H9 (cell line): ENCODE measurements at regions not wholly inside any gene's neighbourhood (a gene's known extent, or its start where the extent isn't known, plus 50 kb on each side); places are given as distances from the start of the nearest gene placed in this dataset.

Source experiments
- DNase-seq: peaks from one replicate; pipeline ENCODE4 v3.0.0-alpha.2; 2017
- H2AFZ ChIP-seq: one replicate; pipeline ENCODE4 v1.6.1; 2013; ENCODE audit warnings: mild to moderate bottlenecking, low read length, control low read depth, moderate library complexity
- H2AK5ac ChIP-seq: 2 replicates; pipeline ENCODE4 v1.6.1; 2013; ENCODE audit warnings: low read length, control low read depth, mixed read lengths; ENCODE audit not compliant: insufficient read length
- H2BK120ac ChIP-seq: one replicate; pipeline ENCODE4 v1.6.1; 2013; ENCODE audit warnings: low read depth, mild to moderate bottlenecking, low read length, control low read depth, inconsistent platforms; ENCODE audit not compliant: poor library complexity, severe bottlenecking
- H2BK12ac ChIP-seq: 2 replicates; pipeline ENCODE4 v1.6.1; 2013; ENCODE audit warnings: low read length, control low read depth, mixed read lengths, low read depth; ENCODE audit not compliant: insufficient read length
- H2BK15ac ChIP-seq: 2 replicates; pipeline ENCODE4 v1.6.1; 2013; ENCODE audit warnings: low read depth, low read length, control low read depth
- H2BK20ac ChIP-seq: one replicate; pipeline ENCODE4 v1.6.1; 2013; ENCODE audit warnings: low read depth, mild to moderate bottlenecking, low read length, control low read depth, inconsistent platforms; ENCODE audit not compliant: poor library complexity, severe bottlenecking
- H2BK5ac ChIP-seq: 2 replicates; pipeline ENCODE4 v1.6.1; 2013; ENCODE audit warnings: low read length, control low read depth, mixed read lengths; ENCODE audit not compliant: insufficient read length
- H3K14ac ChIP-seq: 2 replicates; pipeline ENCODE4 v1.6.1; 2013; ENCODE audit warnings: low read length, control low read depth; ENCODE audit not compliant: insufficient read depth
- H3K18ac ChIP-seq: 2 replicates; pipeline ENCODE4 v1.6.1; 2013; ENCODE audit warnings: low read depth, mild to moderate bottlenecking, mixed read lengths, low read length, control low read depth; ENCODE audit not compliant: insufficient read length
- H3K23ac ChIP-seq: 2 replicates; pipeline ENCODE4 v1.6.1; 2013; ENCODE audit warnings: low read length, control low read depth, mixed read lengths, low read depth; ENCODE audit not compliant: insufficient read length
- H3K23me2 ChIP-seq: 2 replicates; pipeline ENCODE4 v1.6.1; 2013; ENCODE audit warnings: low read depth, mild to moderate bottlenecking, mixed read lengths, low read length, control low read depth; ENCODE audit not compliant: insufficient read length, poor library complexity, severe bottlenecking
- H3K27ac ChIP-seq: 2 replicates; pipeline ENCODE4 v1.5.1; 2013; ENCODE audit warnings: low read length, control low read depth, mixed read lengths, low read depth; ENCODE audit not compliant: insufficient read length
- H3K27me3 ChIP-seq: 2 replicates; pipeline ENCODE4 v1.6.1; 2013; ENCODE audit warnings: low read length, control low read depth, inconsistent platforms; ENCODE audit not compliant: insufficient read depth
- H3K4ac ChIP-seq: 2 replicates; pipeline ENCODE4 v1.6.1; 2013; ENCODE audit warnings: low read depth, mild to moderate bottlenecking, control low read depth, inconsistent platforms, low read length, moderate library complexity
- H3K4me1 ChIP-seq: 2 replicates; pipeline ENCODE4 v1.6.1; 2013; ENCODE audit warnings: low read length, control low read depth, inconsistent platforms; ENCODE audit not compliant: insufficient read depth
- H3K4me2 ChIP-seq: 2 replicates; pipeline ENCODE4 v1.6.1; 2013; ENCODE audit warnings: low read length, control low read depth, mixed read lengths; ENCODE audit not compliant: insufficient read length, insufficient read depth
- H3K56ac ChIP-seq: 2 replicates; pipeline ENCODE4 v1.6.1; 2013; ENCODE audit warnings: low read depth, mild to moderate bottlenecking, mixed read lengths, low read length, control low read depth; ENCODE audit not compliant: insufficient read length
- H3K79me1 ChIP-seq: 2 replicates; pipeline ENCODE4 v1.6.1; 2013; ENCODE audit warnings: low read depth, mild to moderate bottlenecking, moderate library complexity, low read length, control low read depth, inconsistent platforms; ENCODE audit not compliant: insufficient read depth, poor library complexity, severe bottlenecking
- H3K79me2 ChIP-seq: 2 replicates; pipeline ENCODE4 v1.6.1; 2013; ENCODE audit warnings: low read length, control low read depth, inconsistent platforms; ENCODE audit not compliant: insufficient read depth
- H3K9ac ChIP-seq: 2 replicates; pipeline ENCODE4 v1.6.1; 2013; ENCODE audit warnings: low read length, control low read depth, mixed read lengths; ENCODE audit not compliant: insufficient read length; ENCODE audit errors: extremely low read depth
- H3K9me3 ChIP-seq: one replicate; pipeline ENCODE4 v1.6.1; 2013; ENCODE audit warnings: low read depth, low read length, inconsistent platforms; ENCODE audit not compliant: control insufficient read depth
- H3T11ph ChIP-seq: one replicate; pipeline ENCODE4 v1.6.1; 2013; ENCODE audit warnings: mild to moderate bottlenecking, low read length, control low read depth, inconsistent platforms
- H4K20me1 ChIP-seq: one replicate; pipeline ENCODE4 v1.6.1; 2013; ENCODE audit not compliant: control insufficient read depth, insufficient read length, insufficient read depth
- H4K5ac ChIP-seq: 2 replicates; pipeline ENCODE4 v1.6.1; 2013; ENCODE audit warnings: low read depth, mild to moderate bottlenecking, mixed read lengths, low read length, control low read depth; ENCODE audit not compliant: insufficient read length
- H4K8ac ChIP-seq: replicated peaks from 2 replicates; pipeline ENCODE4 v1.6.1; 2013; ENCODE audit warnings: low read length, control low read depth, mixed read lengths, low read depth; ENCODE audit not compliant: insufficient read length
- H4K91ac ChIP-seq: 2 replicates; pipeline ENCODE4 v1.6.1; 2013; ENCODE audit warnings: low read depth, mild to moderate bottlenecking, moderate library complexity, mixed read lengths, low read length, control low read depth; ENCODE audit not compliant: insufficient read length
- H3K27ac Mint-ChIP-seq, 3 experiments: 2 replicates in 2 of 3; 3 replicates in 1 of 3; pipeline ENCODE4 v1.8.0; 2020 to 2021; ENCODE audit warnings: mixed read lengths in 3 of 3, mild to moderate bottlenecking in 1 of 3, moderate library complexity in 1 of 3
- H3K27me3 Mint-ChIP-seq: 2 replicates; pipeline ENCODE4 v1.8.0; 2021; ENCODE audit warnings: low read depth, mild to moderate bottlenecking, moderate library complexity, mixed read lengths
- H3K36me3 Mint-ChIP-seq, 3 experiments: 2 replicates in 2 of 3; 3 replicates in 1 of 3; pipeline ENCODE4 v1.8.0; 2020 to 2021; ENCODE audit warnings: low read depth in 3 of 3, mixed read lengths in 3 of 3; ENCODE audit not compliant: insufficient read depth in 1 of 3
- H3K4me1 Mint-ChIP-seq, 2 experiments: 2 replicates each; pipeline ENCODE4 v1.8.0; 2020; ENCODE audit warnings: mixed read lengths in 2 of 2
- H3K4me3 Mint-ChIP-seq, 2 experiments: 2 replicates in 1 of 2; 3 replicates in 1 of 2; pipeline ENCODE4 v1.8.0; 2020 to 2021; ENCODE audit warnings: mild to moderate bottlenecking in 2 of 2, mixed read lengths in 2 of 2, moderate library complexity in 1 of 2
- H3K9me3 Mint-ChIP-seq, 2 experiments: 2 replicates in 1 of 2; 3 replicates in 1 of 2; pipeline ENCODE4 v1.8.0; 2020; ENCODE audit warnings: mild to moderate bottlenecking in 2 of 2, mixed read lengths in 2 of 2, moderate library complexity in 1 of 2
- CTCF ChIP-seq: fragments of 200-600 bp; sonication (generic); conservative IDR thresholded peaks from 3 replicates; pipeline ENCODE4 v1.8.0; 2021; ENCODE audit warnings: antibody characterized with exemption, mild to moderate bottlenecking
- WGBS: extraction: QIAGEN DNeasy Blood & Tissue Kit; methylation state at CpG from one replicate; pipeline ENCODE4 v1.1.7; 2013; ENCODE audit warnings: missing lambda C conversion rate, low lambda C conversion rate, mixed read lengths; ENCODE audit not compliant: insufficient read length; ENCODE audit errors: extremely low coverage; 5-methylcytosine and 5-hydroxymethylcytosine counted together

- Histone ChIP-seq H2BK15ac (no peak overlapping the region), H3K9ac (no peak overlapping the region), H3K79me1 (no peaks in the 10 kb centered on the region), H2AFZ (no peak overlapping the region), H3K27ac (no peak overlapping the region), H2BK12ac (no peak overlapping the region), H3K4me2 (no peak overlapping the region), H4K8ac (no peak overlapping the region), H3K23ac (no peak overlapping the region), H3K18ac (no peak overlapping the region), H2BK120ac (no peak overlapping the region), H3K56ac (no peak overlapping the region), H3K79me2 (no peaks in the 10 kb centered on the region), H4K20me1 (no peaks in the 10 kb centered on the region), H3K9me3 (no peaks in the 10 kb centered on the region), H3T11ph (no peak overlapping the region), H3K23me2 (no peaks in the 10 kb centered on the region), H2BK20ac (no peak overlapping the region), H4K5ac (no peak overlapping the region), H2AK5ac (no peak overlapping the region), H3K4me1 (no peaks in the 10 kb centered on the region), H2BK5ac (no peak overlapping the region), H3K4ac (no peak overlapping the region), H3K27me3 (no peaks in the 10 kb centered on the region), H3K14ac (no peak overlapping the region), H4K91ac (no peak overlapping the region)
- Mint-ChIP-seq H3K36me3 (peaks cover 0 to 15% (median 6%) of the 10 kb centered on the region in 3 experiments; a peak in 5 of 7 replicates), H3K27ac (no peak overlapping the region), H3K4me3 (no peak overlapping the region), H3K4me1 (0 out of 4 replicates have a peak, but pooled peaks cover 0 to 2% of the 10 kb centered on the region in 2 experiments), H3K27me3 (no peaks in the 10 kb centered on the region), H3K9me3 (peaks cover 10 to 24% of the 10 kb centered on the region in 2 experiments)
- TF ChIP-seq CTCF, result no peak
- no CpG with 5 or more reads among the region's 1 CpG for WGBS
- no peak for DNase-seq
Measured at GRCh38 chr4:12379191-12379590, 950.5 kb upstream of the HS3ST1 start.
